Breast epithelium (tissue), 3 donors: ENCODE measurements at regions not wholly inside any gene's neighbourhood (a gene's known extent, or its start where the extent isn't known, plus 50 kb on each side); places are given as distances from the start of the nearest gene placed in this dataset.

Experiments used
- CTCF ChIP-seq, 3 donors: fragments of 450-650 bp; IDR thresholded peaks; one replicate each; pipeline ENCODE4 v1.5.1; 2016 to 2017; ENCODE audit warnings: antibody characterized with exemption in 3 of 3, mild to moderate bottlenecking in 3 of 3, moderate library complexity in 3 of 3
- POLR2A ChIP-seq: fragments of 450-650 bp; IDR thresholded peaks from one replicate; pipeline ENCODE4 v1.6.1; 2016; ENCODE audit warnings: antibody characterized with exemption, mild to moderate bottlenecking, moderate library complexity
- POLR2AphosphoS5 ChIP-seq, 3 donors: sonication (generic); formaldehyde crosslinking; IDR thresholded peaks; one replicate each; pipeline ENCODE4 v1.6.1; 2017; ENCODE audit warnings: antibody characterized with exemption in 3 of 3

- TF ChIP-seq CTCF (IDR thresholded peaks at IDR 0.05) (no peak), POLR2AphosphoS5 (IDR thresholded peaks at IDR 0.05) (no peak), POLR2A (no peak)
Observed at GRCh38 chr2:234628953-234629352, 132.1 kb upstream of the ARL4C start.
